ENCODE measurements at regions not wholly inside any gene's neighbourhood (a gene's known extent, or its start where the extent isn't known, plus 50 kb on each side); places are given as distances from the start of the nearest gene placed in this dataset.

- no peak for DNase-seq
Measured at GRCh38 chr1:2935751-2936390, 85.4 kb upstream of the ACTRT2 start.

- no peak for DNase-seq
Measured at GRCh38 chr1:2936559-2937515, 84.4 kb upstream of the ACTRT2 start.

GRCh38 chr1:2937805-2938204 is 83.5 kb upstream of the ACTRT2 start:
- DNase-seq: no peak

GRCh38 chr1:2939041-2939552 is 82.2 kb upstream of the ACTRT2 start:
- no peak for DNase-seq

GRCh38 chr1:2940178-2940577 is 81.1 kb upstream of the ACTRT2 start:
- DNase-seq: no peak

- DNase-seq: no peak
Measured at GRCh38 chr1:2941040-2941439, 80.2 kb upstream of the ACTRT2 start.

GRCh38 chr1:2941907-2942306 is 79.4 kb upstream of the ACTRT2 start:
- DNase-seq: no peak

GRCh38 chr1:2942410-2942809 is 78.9 kb upstream of the ACTRT2 start:
- no peak for DNase-seq

- no peak for DNase-seq
Measured at GRCh38 chr1:2943686-2944260, 77.5 kb upstream of the ACTRT2 start.

GRCh38 chr1:2944705-2945104 is 76.6 kb upstream of the ACTRT2 start:
- no peak for DNase-seq

- no peak for DNase-seq
Measured at GRCh38 chr1:2945821-2946231, 75.4 kb upstream of the ACTRT2 start.

- no peak for DNase-seq
Measured at GRCh38 chr1:2946291-2946690, 75.0 kb upstream of the ACTRT2 start.

- DNase-seq: no peak
Measured at GRCh38 chr1:2946999-2947690, 74.1 kb upstream of the ACTRT2 start.

- no peak for DNase-seq
Measured at GRCh38 chr1:2948001-2948750, 73.1 kb upstream of the ACTRT2 start.

- no peak for DNase-seq
Measured at GRCh38 chr1:2948751-2949680, 72.3 kb upstream of the ACTRT2 start.

- DNase-seq: no peak
Measured at GRCh38 chr1:2949966-2950925, 71.0 kb upstream of the ACTRT2 start.

- DNase-seq: no peak
Measured at GRCh38 chr1:2950926-2951305, 70.4 kb upstream of the ACTRT2 start.

- DNase-seq: no peak
Measured at GRCh38 chr1:2951856-2952255, 69.4 kb upstream of the ACTRT2 start.

GRCh38 chr1:2952371-2952770 is 68.9 kb upstream of the ACTRT2 start:
- no peak for DNase-seq

GRCh38 chr1:2952992-2953391 is 68.3 kb upstream of the ACTRT2 start:
- DNase-seq: no peak
